Left cardiac atrium (tissue), 4 donors: ENCODE measurements at regions not wholly inside any gene's neighbourhood (a gene's known extent, or its start where the extent isn't known, plus 50 kb on each side); places are given as distances from the start of the nearest gene placed in this dataset.

Experiments
- ATAC-seq, 2 donors: fragments of 200-7000 bp; cut with Tn5 transposase; one replicate each; pipeline ENCODE4 v1.9.1; 2020; ENCODE audit warnings: mild to moderate bottlenecking in 2 of 2, moderate library complexity in 2 of 2
- DNase-seq: peaks from one replicate; pipeline ENCODE4 v3.0.0-alpha.2; 2020
- intact Hi-C, 2 donors: fragments of 100-400 bp; cut with DNase I; formaldehyde crosslinking; loops; one replicate each; pipeline versions ENCODE4 v1.14.1 to v1.15.1; 2022 to 2023
- donor health status: DM: no; HTN: yes; CAD: no.
- donor health status: DM: no; HTN: yes; CAD: no; lungs with severe emphysema.
- donor health status: DM: yes; HTN: yes; CAD: no.
- donor health status: Dilated cardiomyopathy.

DNA sequence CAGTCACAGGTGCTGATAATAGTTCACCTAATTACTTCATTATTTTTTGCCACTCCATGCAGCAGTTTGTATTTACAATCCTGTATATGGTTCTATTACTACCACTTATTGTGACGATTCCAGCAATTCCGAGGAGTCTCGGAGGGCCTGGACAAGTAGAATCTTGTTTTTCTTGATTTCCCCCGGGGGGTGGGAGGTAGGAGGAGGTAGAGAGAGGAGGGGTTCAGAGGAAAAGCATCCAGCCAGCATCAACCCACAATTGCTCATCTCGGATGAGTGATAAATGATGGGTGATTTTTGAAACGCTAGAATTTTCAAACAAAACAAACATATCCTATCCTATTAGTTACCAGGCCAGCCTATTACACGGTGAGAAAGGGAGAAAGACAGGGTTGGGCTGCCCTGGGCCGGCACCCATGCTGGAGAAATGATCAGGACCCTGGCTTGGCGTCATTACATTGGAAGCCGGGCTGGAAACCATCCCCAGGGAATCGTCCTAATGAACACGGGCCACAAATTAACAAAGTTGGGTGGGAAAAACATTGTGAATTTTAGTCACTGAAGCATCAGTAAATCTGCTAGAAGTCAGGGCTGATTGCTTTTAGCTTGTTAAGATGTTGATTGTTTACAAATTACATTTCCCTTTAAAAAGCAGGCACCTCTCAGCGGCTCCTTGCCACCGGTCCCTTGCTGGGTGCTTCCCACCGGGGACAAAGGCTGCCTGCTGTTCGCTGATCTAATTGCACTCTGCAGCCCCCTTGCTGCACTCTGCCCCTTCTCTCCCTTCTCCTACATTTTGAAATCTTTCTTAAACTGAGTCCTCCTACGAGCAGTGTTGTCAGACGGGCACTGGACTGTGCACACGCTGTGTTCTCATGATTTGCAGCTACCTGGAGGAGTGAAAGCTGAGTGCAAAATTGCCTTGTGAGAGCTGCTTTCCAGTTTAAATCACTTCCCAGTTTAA, 95.5 kb downstream of the FAM204A start:
- intact Hi-C loops: loop anchor here in 1 of 2 donors (10.0 kb wide), 1 partner anchor 1032 kb away; no protein-coding TSS in a partner anchor
- ATAC-seq: no peak
- no peak for DNase-seq

DNA sequence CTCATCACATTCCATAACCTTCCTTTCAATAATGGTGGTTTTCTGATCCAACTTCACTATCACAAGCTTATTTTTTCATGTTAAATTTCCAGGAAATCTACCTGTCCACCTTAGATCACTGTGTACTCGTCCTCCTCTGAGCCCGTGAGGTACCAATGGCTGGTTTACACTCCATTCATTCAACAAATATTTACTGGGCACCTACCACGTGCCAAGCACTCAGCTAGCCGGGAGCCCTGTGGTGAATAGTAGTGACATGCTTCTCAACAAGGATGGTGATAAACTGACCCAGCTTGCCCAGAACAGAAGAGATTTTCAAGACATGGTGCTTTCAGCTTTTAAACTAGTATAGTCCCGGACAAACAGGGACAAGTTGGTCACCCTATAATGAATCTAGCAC, 98.2 kb downstream of the FAM204A start:
- intact Hi-C loops: loop anchor here (5.0 to 10.0 kb wide), 2 partner anchors 747 to 1029 kb away; no protein-coding TSS in a partner anchor
- DNase-seq (no peak), ATAC-seq (no peak)

DNA sequence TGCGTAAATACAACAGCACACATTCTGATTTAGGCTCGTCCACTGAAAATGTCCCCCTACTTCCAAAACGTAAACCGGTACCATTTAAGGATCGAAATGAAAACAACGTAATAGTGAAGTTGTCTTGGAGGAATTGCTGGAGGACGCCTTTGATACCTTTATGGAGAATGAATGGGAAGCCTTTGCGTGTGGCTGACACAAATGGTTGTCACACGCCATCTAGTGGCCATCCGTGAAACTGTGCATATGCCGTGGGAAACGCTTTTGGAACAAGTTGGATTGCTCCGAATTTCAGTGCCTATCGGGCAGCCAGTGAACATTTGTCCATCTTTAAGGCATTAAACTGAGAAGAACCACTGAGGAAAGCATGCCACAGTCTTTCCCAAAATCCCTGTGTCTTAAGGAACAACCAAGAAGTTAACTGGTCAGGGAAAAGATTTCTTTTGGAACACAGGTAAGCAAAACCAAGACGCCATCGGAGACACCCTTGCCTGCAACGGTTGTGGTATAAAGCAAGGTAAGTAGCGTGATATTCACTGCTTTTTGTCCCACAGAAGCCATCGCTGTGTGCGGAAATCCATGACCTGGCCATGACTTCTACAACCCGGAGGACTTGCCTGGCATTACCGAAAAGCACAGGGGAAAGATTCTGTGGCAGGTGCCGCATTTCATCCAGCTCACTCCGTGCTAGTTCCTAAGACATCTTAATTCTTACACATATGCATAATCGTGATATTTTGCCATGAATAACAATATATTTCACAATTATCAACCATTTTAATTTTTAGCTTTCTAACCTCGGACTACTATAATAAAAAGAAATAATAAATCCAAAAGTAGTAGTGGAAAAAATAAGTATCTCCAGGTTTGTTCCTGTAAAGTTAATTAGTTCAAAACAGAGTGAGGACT, 100.6 kb downstream of the FAM204A start:
- intact Hi-C loops: loop anchor here (1.0 to 10.0 kb wide), 4 partner anchors 705 to 1027 kb away; no protein-coding TSS in a partner anchor
- DNase-seq: peak; percentile 77
- ATAC-seq: peak; percentile 73

DNA sequence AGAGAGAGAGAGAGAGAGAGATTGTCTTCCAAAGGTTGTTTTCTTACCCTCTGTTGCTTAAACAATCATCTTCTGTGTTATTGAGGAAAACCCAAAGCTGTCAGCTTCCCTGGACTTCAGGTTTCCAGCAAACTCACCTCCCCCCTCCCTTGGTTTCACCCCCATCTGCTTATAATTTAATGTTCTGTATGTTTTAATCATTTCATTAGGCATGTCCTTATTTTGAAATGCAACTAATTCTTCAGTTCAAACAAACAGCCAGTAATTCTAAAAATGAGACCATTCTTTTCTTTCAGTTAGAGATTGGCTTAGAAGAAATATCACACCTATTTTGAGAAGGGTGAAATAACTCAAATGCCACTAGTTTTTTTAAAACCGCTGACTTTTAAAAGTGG, 102.9 kb downstream of the FAM204A start:
- no peak for DNase-seq
- ATAC-seq: no peak
- intact Hi-C loops: no loop called here

DNA sequence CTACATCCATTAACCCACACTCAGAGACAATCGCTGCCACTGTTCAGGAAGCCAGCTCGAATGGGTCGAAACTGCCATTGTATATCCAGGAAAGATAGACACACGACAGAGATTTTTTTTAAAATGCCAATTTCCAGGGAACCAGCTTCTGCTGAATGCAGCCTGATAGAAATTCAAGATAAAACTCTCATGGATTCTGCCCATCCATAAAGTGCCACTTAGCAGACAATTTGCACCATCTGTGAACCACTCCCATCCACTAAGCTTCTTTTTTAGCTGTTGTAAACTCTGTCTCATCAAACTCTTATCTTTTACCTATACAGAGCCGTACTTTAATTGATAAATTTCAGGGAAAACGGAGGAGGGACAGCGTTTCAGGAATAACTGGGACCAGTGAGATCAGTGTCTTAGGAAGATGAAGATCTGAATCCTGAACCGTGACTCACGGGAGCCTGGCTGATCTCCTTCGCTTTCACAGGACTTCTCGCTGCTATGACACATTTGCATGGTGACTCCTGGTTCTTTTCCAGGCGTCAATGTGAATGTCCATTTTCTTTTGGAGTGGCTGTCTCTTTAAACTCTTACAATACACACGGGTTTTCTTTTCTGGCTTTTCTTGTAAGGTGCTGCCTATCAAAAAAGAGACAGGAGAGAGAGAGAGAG, 103.4 kb downstream of the FAM204A start:
- intact Hi-C loops: no loop called here
- ATAC-seq: no peak
- no peak for DNase-seq

DNA sequence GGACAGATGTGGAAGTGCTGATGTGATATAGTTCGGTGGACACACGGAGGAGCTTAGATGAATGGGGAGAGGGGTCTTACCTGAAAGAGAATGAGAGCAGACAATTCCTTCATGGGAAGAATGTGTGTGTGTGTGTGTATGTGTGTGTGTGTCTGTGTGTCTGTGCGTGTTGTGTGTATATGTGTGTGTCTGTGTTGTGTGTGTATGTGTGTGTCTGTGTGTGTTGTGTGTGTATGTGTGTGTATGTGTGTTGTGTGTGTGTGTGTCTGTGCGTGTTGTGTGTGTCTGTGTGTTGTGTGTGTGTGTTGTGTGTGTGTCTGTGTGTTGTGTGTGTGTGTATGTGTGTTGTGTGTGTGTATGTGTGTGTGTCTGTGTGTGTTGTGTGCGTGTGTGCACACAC, 104.2 kb downstream of the FAM204A start:
- ATAC-seq (no peak), DNase-seq (no peak)
- intact Hi-C loops: no loop called here

DNA sequence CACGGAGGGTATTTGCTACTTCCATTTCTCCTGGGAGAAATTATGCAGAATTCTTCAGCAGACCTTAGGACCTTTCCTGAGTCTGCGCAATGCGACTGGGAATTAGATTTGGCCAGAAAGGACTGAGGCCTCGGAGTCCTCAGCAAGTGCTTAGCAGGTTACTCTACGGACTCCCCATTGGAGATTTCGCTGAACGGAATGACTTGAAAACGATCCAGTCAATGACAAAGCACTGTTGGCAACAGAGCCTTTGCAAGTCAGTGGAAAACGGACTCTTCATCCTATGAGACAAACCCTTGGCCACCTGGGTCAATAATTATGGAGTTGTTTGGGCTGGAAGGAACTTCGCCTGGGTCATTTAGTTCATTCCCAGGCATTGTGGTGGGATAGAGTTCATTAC, 107.4 kb downstream of the FAM204A start:
- no peak for ATAC-seq
- DNase-seq: no peak
- intact Hi-C loops: no loop called here

DNA sequence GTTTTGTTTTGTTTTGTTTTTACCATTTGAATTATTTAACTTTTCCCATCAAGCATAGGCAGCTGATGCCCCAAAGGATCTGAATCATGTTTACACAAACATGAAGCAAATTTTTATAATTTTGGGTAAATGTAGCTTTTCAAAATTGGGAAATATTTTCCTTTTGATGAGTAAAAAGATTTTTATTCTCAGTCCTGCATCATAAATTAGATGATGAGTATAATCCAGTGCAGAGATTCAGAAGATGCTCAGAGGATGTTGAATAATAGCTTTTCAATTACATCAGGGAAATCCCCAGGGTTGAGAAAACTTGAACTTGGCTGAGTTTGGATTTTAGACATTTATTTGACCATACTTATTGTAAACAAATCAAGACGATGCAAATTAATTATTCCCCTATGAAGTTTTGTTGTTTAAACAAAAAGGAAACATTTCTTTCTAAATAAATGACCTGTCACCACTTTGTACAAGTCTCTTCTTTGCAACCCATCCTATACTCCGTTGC, 121.7 kb downstream of the FAM204A start:
- intact Hi-C loops: no loop called here
- DNase-seq (no peak), ATAC-seq (no peak)

DNA sequence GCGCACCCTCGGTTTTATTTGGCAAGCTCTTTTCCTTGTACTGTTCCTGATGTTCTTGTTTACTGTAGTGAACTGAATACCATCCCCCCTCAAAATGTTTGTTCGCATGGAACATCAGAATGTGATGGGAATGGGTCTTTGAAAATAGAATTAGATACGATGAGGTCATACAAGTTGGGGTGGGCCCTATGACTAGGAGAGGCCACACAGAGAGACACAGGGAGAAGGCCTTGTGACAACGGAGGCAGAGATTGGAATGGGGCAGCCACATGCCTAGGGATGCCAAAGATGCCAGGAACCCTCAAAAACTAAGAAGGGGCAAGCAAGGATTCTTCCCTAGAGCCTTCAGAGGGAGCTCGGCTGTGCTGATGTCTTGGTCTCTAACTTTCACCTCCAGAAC, 123.6 kb downstream of the FAM204A start:
- ATAC-seq: no peak
- intact Hi-C loops: no loop called here

DNA sequence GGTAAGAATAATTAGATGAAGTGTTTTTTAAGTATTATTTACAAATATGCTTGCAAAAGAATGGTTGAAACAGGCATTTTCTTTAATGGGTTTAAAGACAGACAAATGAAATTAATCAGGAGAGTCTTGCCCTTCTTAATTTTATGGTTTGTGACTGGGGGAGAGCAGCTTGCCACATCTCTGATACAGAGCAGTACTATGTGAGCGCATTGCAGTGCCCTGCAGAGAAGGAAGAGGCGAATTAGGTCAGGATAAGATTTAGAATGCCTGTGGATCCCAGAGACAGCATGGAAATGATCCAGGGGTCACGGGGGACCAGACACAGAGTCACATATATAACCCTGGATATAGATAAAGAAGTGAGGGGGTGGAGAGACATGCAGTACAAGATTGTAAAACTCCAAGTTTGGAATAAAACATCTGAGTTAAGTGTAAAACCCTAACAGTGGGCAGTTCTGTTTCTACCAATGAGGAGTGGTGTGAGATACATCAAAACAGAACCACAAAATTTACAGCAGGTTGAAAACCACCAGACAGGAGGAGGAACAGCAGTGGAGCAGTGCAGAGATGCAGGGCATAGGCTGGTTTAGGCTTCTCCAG, 125.5 kb downstream of the FAM204A start:
- intact Hi-C loops: no loop called here
- DNase-seq: no peak
- ATAC-seq: no peak

More for the DNA sequence above, 123.6 kb downstream of the FAM204A start:
- no peak for DNase-seq

DNA sequence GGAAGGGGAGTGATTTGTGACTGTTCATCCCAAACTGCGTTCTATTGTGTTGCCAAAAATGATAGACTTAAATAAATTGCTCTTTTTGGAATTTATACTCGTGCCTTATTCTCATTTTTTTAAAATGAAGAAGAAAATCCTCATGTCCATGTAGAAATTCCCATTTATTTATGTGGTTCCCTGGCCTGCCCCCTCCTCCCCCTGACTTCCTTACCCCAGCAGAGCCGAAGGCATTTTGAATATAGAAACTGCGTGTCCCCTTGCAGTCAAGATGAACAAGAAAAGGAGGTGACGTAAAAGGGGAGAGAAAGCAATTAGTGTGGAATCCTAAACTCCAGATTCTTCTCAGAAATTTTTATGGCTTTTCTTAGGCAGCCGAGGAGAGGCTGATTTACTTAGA, 126.1 kb downstream of the FAM204A start:
- intact Hi-C loops: no loop called here
- ATAC-seq (no peak), DNase-seq (no peak)

DNA sequence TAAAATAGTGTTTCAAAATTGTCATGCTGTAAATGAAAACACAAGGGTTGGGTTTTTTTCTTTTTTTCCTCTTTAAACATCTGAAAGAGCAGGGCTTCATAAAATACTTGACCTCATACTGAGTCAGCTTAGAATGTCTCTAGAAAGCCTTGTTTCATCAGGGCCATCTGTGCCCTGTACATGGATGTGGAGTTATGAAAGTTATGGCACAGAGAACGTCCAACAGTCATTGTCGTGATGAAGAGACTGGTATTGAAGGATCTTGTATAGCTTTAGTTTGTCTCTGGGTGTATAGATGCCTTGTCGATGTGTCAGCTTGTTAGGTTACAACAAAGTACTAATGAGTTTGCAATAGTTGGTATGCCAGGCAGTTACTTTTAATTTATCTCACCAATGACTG, 127.3 kb downstream of the FAM204A start:
- intact Hi-C loops: no loop called here
- no peak for DNase-seq
- ATAC-seq: no peak

DNA sequence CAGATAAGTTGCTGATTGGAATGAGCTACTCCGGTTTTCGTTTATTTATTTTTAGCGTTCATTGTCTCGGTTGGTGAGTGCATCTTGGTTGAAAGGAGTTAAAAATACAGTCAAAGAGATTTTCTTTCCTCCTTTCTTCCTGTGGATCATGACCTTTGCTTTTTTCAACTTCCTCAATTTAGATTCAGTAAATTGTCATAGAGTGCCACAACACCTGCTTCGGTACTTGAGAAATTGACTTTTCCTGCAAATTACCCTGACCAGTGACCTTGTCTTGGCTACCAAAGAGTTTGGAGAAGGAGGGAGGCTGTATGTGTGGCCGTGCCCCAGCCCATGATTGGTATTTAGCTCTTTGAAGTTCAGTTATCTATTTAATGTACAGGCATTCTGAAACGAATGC, 128.7 kb downstream of the FAM204A start:
- intact Hi-C loops: no loop called here
- DNase-seq: no peak

DNA sequence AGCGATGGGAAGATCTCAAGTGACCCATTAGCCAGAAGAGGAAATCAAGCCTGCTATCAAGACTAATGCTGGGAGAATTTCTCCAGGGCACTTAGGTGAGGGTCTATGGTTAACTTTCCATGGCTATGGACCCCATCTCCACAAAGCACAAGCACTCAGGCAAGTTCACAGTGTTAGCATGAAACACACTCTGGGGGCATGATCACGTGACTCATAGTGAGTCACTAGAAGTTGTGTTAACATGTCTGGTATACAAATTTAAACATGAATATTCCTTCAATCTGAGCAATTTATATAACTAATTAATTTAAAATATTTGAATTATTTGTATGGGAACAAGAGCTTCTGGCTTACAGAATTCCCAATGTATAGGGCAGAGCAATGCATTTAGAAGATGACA, 131.8 kb downstream of the FAM204A start:
- ATAC-seq (no peak), DNase-seq (no peak)
- intact Hi-C loops: no loop called here

More for the DNA sequence above, 128.7 kb downstream of the FAM204A start:
- ATAC-seq: no peak

DNA sequence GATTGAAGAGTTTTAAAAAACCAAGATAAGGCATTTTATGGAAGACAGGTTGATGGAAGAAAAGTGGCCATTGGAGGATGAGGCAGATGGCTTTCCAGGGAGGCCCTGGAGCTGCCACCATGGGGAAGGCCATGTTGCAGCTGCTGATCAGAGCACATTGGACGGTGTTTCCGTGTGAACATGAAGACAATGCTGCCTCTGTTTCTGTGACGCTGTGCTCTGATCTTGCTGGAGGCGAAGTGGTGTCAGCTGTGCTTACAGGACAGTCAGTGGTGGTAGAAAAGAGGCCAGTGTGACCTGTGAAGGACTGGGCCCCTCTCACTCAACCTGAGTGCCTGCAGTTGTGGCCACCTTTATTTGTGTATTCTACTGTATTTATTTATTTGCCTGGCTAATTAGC, 132.9 kb downstream of the FAM204A start:
- DNase-seq: no peak
- intact Hi-C loops: no loop called here
- no peak for ATAC-seq

DNA sequence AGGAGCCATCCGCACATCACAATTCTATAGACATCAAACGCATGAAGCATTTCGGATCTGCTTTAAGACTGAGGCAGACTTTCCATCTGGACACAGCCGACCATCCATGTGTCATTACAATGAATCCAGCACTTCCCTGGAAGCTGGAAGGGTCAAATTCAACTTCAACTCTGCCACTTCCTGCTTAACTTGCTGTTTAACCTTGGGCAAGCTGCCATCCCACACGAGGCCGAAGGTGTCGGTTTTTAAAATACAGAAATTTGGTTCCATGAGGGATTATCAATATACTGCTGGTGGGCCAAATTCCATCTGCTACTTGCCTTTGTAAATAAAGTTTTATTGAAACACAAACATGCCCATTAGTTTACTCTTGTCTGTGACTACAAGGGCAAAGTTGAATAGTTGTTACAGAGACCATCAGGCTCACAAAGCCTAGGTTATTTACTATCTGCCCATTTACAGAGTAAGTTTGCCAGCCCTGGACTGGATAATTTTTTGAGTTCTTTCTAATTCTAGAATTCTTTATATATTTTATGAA, 134.6 kb downstream of the FAM204A start:
- no peak for ATAC-seq
- intact Hi-C loops: no loop called here
- DNase-seq: no peak

DNA sequence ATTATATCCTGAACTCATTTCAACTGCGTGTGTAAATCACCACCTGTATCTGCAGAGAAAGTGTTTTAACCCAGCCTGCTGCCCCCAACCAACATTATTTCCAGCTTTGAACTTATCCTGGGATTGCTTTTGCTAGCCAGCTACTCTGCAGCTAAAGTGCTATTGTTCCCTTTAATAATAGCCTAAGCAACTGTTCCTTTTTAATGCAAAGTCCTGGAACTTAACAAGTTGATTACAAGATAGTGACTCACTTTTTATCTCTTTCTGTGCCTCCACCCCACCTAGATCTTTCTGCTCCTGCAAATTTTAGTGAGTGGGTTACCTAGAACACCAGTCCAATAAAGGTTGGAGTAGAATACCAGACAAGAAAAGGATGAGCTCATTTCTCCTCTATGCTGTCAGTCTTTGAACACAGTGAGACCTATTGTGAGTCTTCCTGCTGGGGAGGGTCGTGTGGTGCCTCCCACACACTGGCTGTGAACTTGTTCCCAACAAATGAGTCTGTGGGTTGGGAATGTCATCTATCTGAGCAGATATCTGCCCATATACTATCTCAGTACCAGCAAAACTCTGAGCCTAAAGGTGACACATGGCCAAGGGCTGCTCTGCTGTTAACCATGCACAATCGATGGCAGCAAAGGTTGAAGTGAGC, 137.7 kb downstream of the FAM204A start:
- DNase-seq: no peak
- no peak for ATAC-seq
- intact Hi-C loops: no loop called here

DNA sequence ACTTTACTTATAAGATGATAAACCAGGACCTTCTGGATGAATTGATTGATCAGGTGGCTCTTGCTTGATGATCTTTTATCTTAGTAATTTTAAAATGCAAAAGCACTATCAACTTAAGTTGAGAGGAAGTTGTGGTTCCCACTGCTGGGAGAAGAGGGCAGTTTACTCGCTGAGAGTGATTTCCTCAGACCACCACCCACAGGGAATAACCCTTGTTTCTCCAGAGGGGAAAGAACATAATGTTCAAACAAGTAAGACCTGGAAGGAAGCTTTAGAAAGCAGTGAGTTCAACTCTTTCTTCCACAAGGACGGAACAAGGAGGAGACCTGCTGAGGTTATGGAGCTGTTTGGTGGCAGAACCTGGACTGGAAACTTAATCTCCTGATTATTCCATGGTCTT, 138.7 kb downstream of the FAM204A start:
- DNase-seq (no peak), ATAC-seq (no peak)
- intact Hi-C loops: no loop called here
